Parathyroid adenoma (tissue), 2 donors: ENCODE measurements at regions not wholly inside any gene's neighbourhood (a gene's known extent, or its start where the extent isn't known, plus 50 kb on each side); places are given as distances from the start of the nearest gene placed in this dataset.

Experiments used
- H2AFZ ChIP-seq: fragments of 300-600 bp; sonication (generic); one replicate; pipeline ENCODE4 v1.7.0; 2017; ENCODE audit warnings: antibody characterized with exemption, mild to moderate bottlenecking
- H3K27ac ChIP-seq: fragments of 300-600 bp; sonication (generic); one replicate; pipeline ENCODE4 v1.7.0; 2017
- H3K27me3 ChIP-seq: fragments of 300-600 bp; sonication (generic); one replicate; pipeline ENCODE4 v1.7.0; 2017; ENCODE audit warnings: low read length; ENCODE audit not compliant: control insufficient read depth, insufficient read depth
- H3K36me3 ChIP-seq: fragments of 300-600 bp; sonication (generic); one replicate; pipeline ENCODE4 v1.7.0; 2017; ENCODE audit warnings: low read length; ENCODE audit not compliant: control insufficient read depth, insufficient read depth
- H3K4me1 ChIP-seq: fragments of 300-600 bp; sonication (generic); one replicate; pipeline ENCODE4 v1.7.0; 2017; ENCODE audit warnings: control low read depth
- H3K4me2 ChIP-seq: fragments of 300-600 bp; sonication (generic); one replicate; pipeline ENCODE4 v1.7.0; 2017; ENCODE audit warnings: low read length
- H3K4me3 ChIP-seq: fragments of 300-600 bp; sonication (generic); one replicate; pipeline ENCODE4 v1.7.0; 2017; ENCODE audit warnings: low read depth, low read length
- H3K79me2 ChIP-seq: fragments of 300-600 bp; sonication (generic); one replicate; pipeline ENCODE4 v1.7.0; 2017; ENCODE audit warnings: control low read depth
- H3K9ac ChIP-seq: fragments of 300-600 bp; sonication (generic); one replicate; pipeline ENCODE4 v1.7.0; 2017; ENCODE audit warnings: mild to moderate bottlenecking
- H3K9me3 ChIP-seq: fragments of 300-600 bp; sonication (generic); one replicate; pipeline ENCODE4 v1.7.0; 2017; ENCODE audit warnings: low read length; ENCODE audit not compliant: control insufficient read depth
- TF ChIP-seq, protein P1 (sequence below): fragments of 300-600 bp; sonication (generic); IDR thresholded peaks from one replicate; pipeline ENCODE4 v1.7.0; 2017; ENCODE audit warnings: antibody characterized with exemption, mild to moderate bottlenecking
- donor health status: primary hyperparathyroidism.

GRCh38 chr10:28243923-28244322, 58.9 kb downstream of the MPP7 start:
- no peaks in the 10 kb centered on the region for H3K79me2 ChIP-seq
- H3K36me3 ChIP-seq: no peaks in the 10 kb centered on the region
- no peaks in the 10 kb centered on the region for H3K27me3 ChIP-seq
- TF ChIP-seq, protein P1, sequence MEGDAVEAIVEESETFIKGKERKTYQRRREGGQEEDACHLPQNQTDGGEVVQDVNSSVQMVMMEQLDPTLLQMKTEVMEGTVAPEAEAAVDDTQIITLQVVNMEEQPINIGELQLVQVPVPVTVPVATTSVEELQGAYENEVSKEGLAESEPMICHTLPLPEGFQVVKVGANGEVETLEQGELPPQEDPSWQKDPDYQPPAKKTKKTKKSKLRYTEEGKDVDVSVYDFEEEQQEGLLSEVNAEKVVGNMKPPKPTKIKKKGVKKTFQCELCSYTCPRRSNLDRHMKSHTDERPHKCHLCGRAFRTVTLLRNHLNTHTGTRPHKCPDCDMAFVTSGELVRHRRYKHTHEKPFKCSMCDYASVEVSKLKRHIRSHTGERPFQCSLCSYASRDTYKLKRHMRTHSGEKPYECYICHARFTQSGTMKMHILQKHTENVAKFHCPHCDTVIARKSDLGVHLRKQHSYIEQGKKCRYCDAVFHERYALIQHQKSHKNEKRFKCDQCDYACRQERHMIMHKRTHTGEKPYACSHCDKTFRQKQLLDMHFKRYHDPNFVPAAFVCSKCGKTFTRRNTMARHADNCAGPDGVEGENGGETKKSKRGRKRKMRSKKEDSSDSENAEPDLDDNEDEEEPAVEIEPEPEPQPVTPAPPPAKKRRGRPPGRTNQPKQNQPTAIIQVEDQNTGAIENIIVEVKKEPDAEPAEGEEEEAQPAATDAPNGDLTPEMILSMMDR: no peak
- H3K4me3 ChIP-seq: no peak overlapping the region
- H3K4me2 ChIP-seq: no peak overlapping the region
- H2AFZ ChIP-seq: no peak overlapping the region
- H3K27ac ChIP-seq: no peak overlapping the region
- H3K4me1 ChIP-seq: no peaks in the 10 kb centered on the region
- no peak overlapping the region for H3K9ac ChIP-seq
- H3K9me3 ChIP-seq: no peaks in the 10 kb centered on the region

DNA sequence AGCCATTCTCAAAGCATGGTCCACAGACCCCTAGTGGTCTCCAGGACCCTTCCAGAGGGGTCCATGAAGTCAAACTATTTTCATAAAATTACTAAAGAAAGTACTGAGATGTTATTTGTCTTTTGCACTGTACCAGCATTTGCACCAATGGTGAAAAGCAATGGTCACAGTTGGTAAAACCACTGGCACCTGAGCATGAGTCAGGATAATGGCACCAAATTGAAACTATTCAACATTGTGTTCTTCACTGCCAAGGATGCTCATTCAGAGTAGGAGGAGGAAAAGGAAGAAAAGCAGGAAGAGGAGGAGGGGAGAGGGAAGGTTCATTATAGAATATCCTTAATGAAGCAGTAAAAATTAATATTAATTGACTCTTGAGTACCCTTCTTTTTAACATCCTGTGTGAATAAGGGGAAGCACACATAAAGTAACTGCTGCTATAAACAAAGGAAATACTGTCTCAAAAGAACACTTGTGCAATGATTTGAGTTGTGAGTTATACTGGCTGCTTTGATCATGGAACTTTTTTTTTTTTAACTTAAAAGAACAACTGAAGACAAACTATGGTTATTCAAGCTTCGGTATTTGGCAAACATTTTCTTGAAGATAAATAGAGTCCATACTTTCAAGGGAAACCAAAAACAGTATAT, 60.2 kb downstream of the MPP7 start:
- Histone ChIP-seq H3K79me2 (no peaks in the 10 kb centered on the region), H3K27me3 (no peaks in the 10 kb centered on the region), H3K27ac (no peak overlapping the region), H3K9me3 (no peaks in the 10 kb centered on the region), H3K4me3 (no peak overlapping the region), H2AFZ (no peak overlapping the region), H3K36me3 (no peaks in the 10 kb centered on the region), H3K4me2 (no peak overlapping the region), H3K9ac (no peak overlapping the region), H3K4me1 (no peaks in the 10 kb centered on the region)
- TF ChIP-seq, protein P1: no peak

DNA sequence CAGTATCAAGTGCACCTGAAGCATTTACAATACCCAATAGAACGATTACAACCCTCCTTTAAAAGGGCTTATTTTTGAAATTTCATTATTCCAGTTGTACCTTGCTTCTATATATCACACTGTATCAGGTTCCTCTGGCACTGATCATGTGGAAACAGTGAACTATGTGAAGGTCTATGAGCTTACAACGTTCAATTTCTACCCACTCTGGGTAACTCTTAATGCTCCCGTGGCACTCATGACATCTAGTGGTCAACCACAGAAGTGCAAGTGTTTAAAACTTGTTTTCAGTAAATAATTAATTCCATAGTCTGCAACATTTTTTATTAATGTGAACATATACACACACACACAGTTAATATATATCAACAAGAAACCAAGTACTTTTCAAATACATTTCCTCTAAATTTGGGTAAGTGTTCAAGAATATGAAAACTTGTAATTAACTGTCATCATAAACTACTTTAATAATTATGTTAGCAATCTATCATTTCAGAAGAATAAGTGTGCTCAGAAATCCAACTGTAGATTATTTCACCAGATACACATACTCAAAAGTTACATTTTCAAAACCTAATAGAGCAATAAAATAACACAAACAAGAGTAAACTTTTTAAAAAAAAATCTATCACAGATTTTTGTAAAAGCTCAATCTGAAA, 61.0 kb downstream of the MPP7 start:
- TF ChIP-seq, protein P1: peak; percentile 98
- Histone ChIP-seq H3K9ac (no peak overlapping the region), H3K9me3 (no peaks in the 10 kb centered on the region), H3K79me2 (no peaks in the 10 kb centered on the region), H3K4me1 (no peaks in the 10 kb centered on the region), H3K4me3 (no peak overlapping the region), H3K27me3 (no peaks in the 10 kb centered on the region), H3K4me2 (no peak overlapping the region), H3K36me3 (no peaks in the 10 kb centered on the region), H3K27ac (no peak overlapping the region), H2AFZ (peak overlapping the region; percentile 39)

DNA sequence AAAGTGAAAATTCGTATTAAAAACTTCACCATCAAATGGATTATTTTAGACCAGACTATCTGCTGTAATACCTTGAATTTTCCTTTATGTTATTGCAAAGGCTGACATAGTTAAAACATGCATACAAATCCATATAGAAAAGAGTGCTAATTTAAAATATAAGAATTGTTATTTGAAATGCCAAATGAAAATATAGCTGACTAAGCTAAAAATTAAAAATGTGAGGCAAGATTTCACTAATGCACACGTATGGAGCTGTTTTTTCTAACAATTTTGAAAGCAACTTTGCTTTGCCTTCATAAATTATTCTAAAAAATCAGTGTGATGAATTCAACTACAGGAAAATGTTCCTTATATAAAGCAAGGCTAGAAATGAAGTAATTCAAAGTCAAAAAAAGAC, 62.5 kb downstream of the MPP7 start:
- H3K9ac ChIP-seq: no peak overlapping the region
- H3K4me1 ChIP-seq: no peaks in the 10 kb centered on the region
- no peaks in the 10 kb centered on the region for H3K9me3 ChIP-seq
- H3K27me3 ChIP-seq: no peaks in the 10 kb centered on the region
- no peaks in the 10 kb centered on the region for H3K79me2 ChIP-seq
- no peaks in the 10 kb centered on the region for H3K36me3 ChIP-seq
- TF ChIP-seq, protein P1: no peak
- no peak overlapping the region for H3K4me3 ChIP-seq
- no peak overlapping the region for H2AFZ ChIP-seq
- no peak overlapping the region for H3K4me2 ChIP-seq
- no peak overlapping the region for H3K27ac ChIP-seq

- TF ChIP-seq, protein P1: no peak
- no peak overlapping the region for H3K27ac ChIP-seq
- H3K4me1 ChIP-seq: no peaks in the 10 kb centered on the region
- no peaks in the 10 kb centered on the region for H3K9me3 ChIP-seq
- H3K79me2 ChIP-seq: no peaks in the 10 kb centered on the region
- H3K9ac ChIP-seq: no peak overlapping the region
- no peak overlapping the region for H3K4me2 ChIP-seq
- no peaks in the 10 kb centered on the region for H3K27me3 ChIP-seq
- H3K4me3 ChIP-seq: no peak overlapping the region
- H3K36me3 ChIP-seq: no peaks in the 10 kb centered on the region
- no peak overlapping the region for H2AFZ ChIP-seq
Observed at GRCh38 chr10:28236591-28236990, 66.3 kb downstream of the MPP7 start.
